NT2/D1 (cell line): ENCODE measurements at regions not wholly inside any gene's neighbourhood (a gene's known extent, or its start where the extent isn't known, plus 50 kb on each side); places are given as distances from the start of the nearest gene placed in this dataset.

ENCODE experiments used
- YY1 ChIP-seq: IDR thresholded peaks from 2 replicates; pipeline ENCODE4 v1.6.1; 2011; ENCODE audit not compliant: insufficient read length, insufficient read depth
- ZNF274 ChIP-seq: IDR thresholded peaks from 2 replicates; pipeline ENCODE4 v1.6.1; 2011; ENCODE audit warnings: mild to moderate bottlenecking, low read depth, low read length

GRCh38 chr1:218507355-218508002, 162.3 kb downstream of the TGFB2 start:
- TF ChIP-seq YY1 (no peak), ZNF274 (no peak)
